ENCODE measurements at regions not wholly inside any gene's neighbourhood (a gene's known extent, or its start where the extent isn't known, plus 50 kb on each side); places are given as distances from the start of the nearest gene placed in this dataset.

- no peak for TF ChIP-seq CTCF (IDR thresholded peaks at IDR 0.05)
- no peak for TF ChIP-seq POLR2A (IDR thresholded peaks at IDR 0.05)
These were observed 97.6 kb upstream of the SIM2 start for GRCh38 chr21:36601362-36601761.

All from body of pancreas (tissue), 4 donors.